GM12891 (cell line): ENCODE measurements at regions not wholly inside any gene's neighbourhood (a gene's known extent, or its start where the extent isn't known, plus 50 kb on each side); places are given as distances from the start of the nearest gene placed in this dataset.

ENCODE experiments used
- PAX5 ChIP-seq: IDR thresholded peaks from 2 replicates; pipeline ENCODE4 v1.6.1; 2011; ENCODE audit warnings: low read length, moderate library complexity, mild to moderate bottlenecking; ENCODE audit not compliant: insufficient read depth, severe bottlenecking
- POLR2A ChIP-seq: IDR thresholded peaks from 2 replicates; pipeline ENCODE4 v1.6.1; 2011; ENCODE audit warnings: low read depth, low read length, control low read depth
- POLR2AphosphoS5 ChIP-seq: IDR thresholded peaks from 2 replicates; pipeline ENCODE4 v1.6.1; 2011; ENCODE audit warnings: low read depth, low read length, control low read depth
- POU2F2 ChIP-seq: IDR thresholded peaks from 2 replicates; pipeline ENCODE4 v1.6.1; 2011; ENCODE audit warnings: low read depth, mild to moderate bottlenecking, control low read depth, low read length, moderate library complexity
- SPI1 ChIP-seq: IDR thresholded peaks from 2 replicates; pipeline ENCODE4 v1.6.1; 2011; ENCODE audit warnings: low read depth, low read length, control low read depth
- TAF1 ChIP-seq: IDR thresholded peaks from 2 replicates; pipeline ENCODE4 v1.6.1; 2011; ENCODE audit warnings: low read depth, low read length, control low read depth

- TF ChIP-seq TAF1 = no peak
- TF ChIP-seq POLR2AphosphoS5 = no peak
- no peak for TF ChIP-seq PAX5
- TF ChIP-seq SPI1 = no peak
- no peak for TF ChIP-seq POLR2A
- no peak for TF ChIP-seq POU2F2
These were observed 433.9 kb downstream of the TRIML1 start for GRCh38 chr4:188573104-188573503.
